HG02852 (cell line): ENCODE measurements at regions not wholly inside any gene's neighbourhood (a gene's known extent, or its start where the extent isn't known, plus 50 kb on each side); places are given as distances from the start of the nearest gene placed in this dataset.
"Not testable (repeated sequence)": the region's sequence is repeated elsewhere in the genome, so short reads cannot be mapped to it uniquely, and the experiment has no call there.

Experiments used
- ATAC-seq: cut with Tn5 transposase; IDR thresholded peaks from one replicate; pipeline ENCODE4 v1.9.1; 2021; ENCODE audit warnings: mild to moderate bottlenecking, moderate library complexity; ENCODE audit not compliant: unreplicated experiment

- ATAC-seq: not testable (repeated sequence)
Observed at GRCh38 chr2:47690706-47691325, 92.1 kb upstream of the MSH6 start.

- ATAC-seq: no peak
Observed at GRCh38 chr2:47690132-47690531, 92.8 kb upstream of the MSH6 start.

GRCh38 chr2:47689118-47689517 lies 93.8 kb upstream of the MSH6 start:
- peak; percentile 80 for ATAC-seq

DNA sequence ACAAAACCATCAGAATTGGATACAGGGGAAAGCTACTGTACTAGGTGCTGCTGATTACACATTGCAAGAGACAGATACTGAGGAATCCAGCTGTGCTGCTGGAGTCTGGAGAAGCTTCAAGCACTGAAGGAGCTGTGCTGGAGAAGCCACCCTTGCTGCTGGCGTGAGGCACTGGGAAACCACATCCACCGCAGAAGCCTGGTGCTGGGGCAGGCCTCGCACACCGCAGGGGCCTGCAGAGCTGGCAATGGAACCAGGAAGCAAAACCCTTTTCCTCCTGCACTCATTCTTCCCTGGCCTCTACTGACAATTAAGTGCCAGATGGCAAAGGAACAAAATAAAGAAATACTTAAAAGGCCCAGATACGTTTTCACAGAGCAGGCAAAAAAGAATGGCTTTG lies 94.4 kb upstream of the MSH6 start:
- peak; percentile 3 for ATAC-seq

DNA sequence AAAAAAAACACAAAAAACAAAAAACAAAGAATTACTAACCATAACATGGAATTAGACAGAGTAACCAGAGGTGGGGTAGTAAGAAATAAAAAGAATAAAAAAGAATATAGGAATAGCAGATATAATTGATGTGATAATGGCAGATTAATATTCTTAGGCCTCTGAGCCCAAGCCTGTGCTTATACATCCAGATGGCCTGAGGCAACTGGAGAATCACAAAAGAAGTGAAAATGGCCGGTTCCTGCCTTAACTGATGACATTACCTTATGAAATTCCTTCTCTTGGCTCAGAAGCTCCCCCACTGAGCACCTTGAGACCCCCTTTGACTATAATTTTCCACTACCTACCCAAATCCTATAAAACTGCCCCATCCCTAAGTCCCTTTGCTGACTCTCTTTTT lies 95.1 kb upstream of the MSH6 start:
- ATAC-seq: no peak

DNA sequence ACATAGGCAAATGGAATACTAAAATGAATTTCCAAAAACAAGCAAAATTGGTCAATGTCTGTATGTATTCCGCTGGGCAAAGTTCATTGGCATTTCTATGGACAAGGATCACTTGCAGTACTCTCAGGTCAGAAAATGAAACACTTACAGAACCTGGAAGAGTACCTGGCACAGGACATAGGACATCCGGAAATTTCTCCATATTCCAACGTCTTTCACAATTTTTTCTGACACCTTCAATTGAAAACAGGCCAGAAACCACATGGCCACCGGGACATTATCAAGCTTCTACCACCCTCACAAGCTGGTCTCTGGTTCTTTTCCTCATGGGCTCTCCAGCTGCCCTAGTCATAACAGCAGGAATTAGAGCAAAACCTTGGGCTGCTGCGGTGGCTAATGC lies 96.9 kb upstream of the MSH6 start:
- ATAC-seq: no peak

- ATAC-seq: no peak
Observed at GRCh38 chr2:47682216-47682749, 100.7 kb upstream of the MSH6 start.

DNA sequence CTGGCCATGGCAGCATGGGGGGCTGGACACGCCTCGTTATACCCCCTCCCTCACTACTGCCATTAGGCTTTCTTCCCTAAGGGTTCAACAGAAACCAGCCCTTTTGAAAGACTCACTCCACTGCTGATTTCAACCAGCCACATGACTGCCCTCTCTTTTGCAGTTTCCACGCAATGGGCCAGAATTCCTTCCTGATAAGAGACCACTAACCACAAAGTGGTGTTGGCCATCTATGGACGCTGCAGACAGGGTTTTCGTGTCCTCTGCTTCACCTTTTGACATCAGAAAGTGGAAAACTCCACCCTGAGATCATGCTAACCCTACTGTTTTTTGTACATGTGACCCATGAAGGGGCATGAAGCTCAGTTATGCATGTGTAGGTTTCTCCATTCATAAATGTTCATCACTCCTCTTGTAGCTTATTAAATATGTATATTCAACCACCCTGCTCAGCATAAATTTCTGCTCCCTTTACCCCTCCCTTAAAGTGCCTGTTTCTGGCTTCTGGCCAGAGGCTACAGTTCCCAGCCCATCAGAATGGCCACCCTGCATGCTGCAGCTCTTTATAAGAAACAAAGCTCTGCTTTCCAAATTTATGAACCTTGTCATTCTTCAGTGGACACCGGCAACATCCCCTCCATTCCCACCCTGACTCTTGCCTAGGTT lies 105.6 kb upstream of the KCNK12 start:
- no peak for ATAC-seq

DNA sequence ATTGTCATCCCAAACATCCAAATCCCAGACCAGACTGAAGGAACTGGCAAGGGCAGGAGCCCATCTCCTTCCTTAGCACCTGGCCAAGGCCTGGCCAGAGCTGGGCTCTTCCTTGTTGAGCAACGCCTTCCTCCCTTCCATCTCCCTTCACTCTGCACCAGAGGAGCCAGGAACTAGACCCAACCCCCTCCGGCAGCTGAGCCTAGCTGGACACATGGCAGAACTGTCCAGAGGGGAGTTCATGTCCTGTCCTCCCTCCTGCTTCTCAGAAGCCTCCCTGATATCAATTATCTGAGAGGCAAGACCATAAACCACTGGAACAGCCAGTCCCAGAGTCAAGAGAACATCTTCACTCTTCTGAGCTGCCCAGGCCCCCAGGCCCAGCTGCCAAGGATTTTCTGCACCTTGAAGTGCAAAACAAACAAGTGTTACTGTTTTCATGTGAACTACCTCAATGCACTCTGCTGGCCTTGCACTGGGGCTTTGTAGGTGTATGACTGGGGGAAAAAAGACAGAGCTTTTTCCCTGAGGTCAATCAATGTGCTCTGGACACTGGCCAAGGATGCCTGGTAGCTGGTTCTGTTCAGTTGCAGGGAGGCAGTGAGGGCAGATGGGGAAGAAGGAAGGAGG lies 104.5 kb upstream of the KCNK12 start:
- no peak for ATAC-seq

DNA sequence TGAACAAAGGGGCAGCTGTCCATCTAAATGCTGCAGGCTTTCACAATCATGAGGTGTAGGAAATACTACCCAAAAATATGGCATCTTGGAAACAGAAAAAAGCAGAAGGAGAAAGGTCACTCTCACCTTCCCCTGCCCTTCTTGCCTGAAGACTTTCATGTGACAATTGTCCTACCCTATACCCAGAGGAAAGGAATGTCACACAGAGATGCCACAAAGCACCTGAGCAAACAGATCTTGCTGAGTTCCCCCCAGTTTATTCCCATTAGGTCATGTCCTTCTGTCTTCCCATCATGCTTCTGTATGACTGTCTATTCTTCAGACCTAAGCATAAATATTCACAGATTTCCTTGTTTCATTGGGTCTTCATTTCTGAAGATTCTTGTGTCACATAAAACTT lies 95.5 kb upstream of the KCNK12 start:
- ATAC-seq: no peak

- no peak for ATAC-seq
Observed at GRCh38 chr2:47664817-47665216, 94.0 kb upstream of the KCNK12 start.

GRCh38 chr2:47662552-47662951 lies 91.8 kb upstream of the KCNK12 start:
- ATAC-seq: no peak

DNA sequence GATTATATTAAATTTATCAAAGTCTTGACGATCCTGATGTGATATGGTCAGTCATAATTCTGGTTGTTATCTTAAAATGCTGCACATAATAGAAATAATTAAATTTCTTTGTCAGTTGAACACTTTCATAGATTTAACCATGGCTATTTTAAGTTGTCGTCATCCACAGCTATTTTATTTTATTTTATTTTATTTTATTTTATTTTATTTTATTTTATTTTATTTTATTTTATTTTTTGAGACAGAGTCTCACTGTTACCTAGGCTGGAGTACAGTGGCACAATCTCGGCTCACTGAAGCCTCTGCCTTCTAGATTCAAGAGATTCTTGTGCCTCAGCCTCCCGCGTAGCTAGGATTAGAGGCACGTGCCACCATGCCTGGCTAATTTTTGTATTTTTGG lies 90.5 kb upstream of the KCNK12 start:
- no peak for ATAC-seq

DNA sequence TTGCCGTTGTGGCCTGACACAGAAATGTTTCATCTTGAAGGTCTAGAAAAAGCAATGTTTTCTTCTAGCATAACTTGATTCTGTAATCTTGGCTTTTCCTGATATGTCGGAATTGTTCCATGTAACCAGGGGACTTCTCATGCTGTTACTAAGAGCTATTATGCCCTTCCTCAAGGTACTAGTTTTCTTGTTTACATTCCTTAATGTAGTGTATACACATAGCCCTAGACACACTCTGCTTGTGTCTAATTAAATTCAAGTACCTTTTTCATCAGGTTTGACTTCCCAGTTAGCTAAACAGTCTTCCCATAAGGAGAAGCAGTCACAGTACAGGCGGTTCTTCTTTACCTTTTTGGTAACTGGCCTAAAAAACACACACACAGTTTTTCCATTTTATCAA lies 89.4 kb upstream of the KCNK12 start:
- ATAC-seq: no peak

DNA sequence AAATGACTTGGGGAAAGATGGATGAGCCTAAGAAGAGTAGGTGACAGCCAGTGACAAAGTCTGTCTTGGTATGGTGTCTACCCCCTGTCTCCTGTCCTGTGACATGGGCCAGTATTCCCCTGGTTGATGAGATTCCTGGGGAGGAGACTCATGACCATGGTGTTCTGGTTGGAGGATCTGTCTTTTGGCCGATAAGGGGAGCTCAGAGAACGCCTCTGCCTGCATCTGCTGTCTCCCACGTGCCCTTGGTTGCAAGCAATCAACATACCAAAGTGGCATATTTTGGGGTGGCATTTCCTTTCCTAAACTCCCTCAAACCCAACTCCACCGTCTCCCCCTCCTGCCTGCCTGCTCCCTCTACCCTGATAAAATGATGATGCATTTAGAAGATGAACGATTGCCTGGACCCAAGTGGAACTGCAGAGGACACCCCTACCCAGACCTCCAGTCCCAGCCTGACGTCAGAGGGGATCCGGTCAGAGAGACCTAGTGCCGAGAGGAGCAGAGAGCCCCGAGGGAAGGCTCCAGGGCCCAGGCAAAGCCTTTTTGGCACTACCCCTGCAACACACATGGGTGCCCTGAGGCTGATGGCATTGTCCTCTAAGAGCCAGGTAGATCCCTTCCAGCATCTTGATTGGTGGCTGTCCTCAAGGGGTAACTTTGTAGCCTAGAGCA lies 88.0 kb upstream of the KCNK12 start:
- no peak for ATAC-seq

- no peak for ATAC-seq
Observed at GRCh38 chr2:47657886-47658489, 87.2 kb upstream of the KCNK12 start.

GRCh38 chr2:47656715-47657600 lies 86.2 kb upstream of the KCNK12 start:
- no peak for ATAC-seq

GRCh38 chr2:47655563-47655880 lies 84.7 kb upstream of the KCNK12 start:
- ATAC-seq: no peak

GRCh38 chr2:47654790-47655562 lies 84.2 kb upstream of the KCNK12 start:
- peak; percentile 77 for ATAC-seq
